ENCODE measurements at regions not wholly inside any gene's neighbourhood (a gene's known extent, or its start where the extent isn't known, plus 50 kb on each side); places are given as distances from the start of the nearest gene placed in this dataset.

DNA sequence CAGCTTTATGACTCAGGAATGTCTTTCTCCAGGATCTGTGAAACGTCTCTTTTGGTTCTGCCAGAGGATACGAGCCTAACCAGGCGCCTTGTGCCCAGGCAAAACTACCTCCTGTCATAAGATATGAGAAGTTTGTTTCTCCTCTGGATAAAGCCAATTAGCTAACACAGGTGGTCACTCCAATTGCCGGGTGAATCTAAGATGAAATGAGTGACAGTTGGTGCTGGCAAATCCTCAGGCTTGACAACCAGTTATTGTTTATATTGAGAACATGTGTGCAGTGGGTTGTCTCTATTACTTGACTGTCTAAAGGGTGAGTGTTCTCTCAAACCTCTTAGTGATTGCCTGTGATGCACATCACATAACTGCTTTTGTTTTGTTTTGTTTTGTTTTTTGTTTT is 449.1 kb downstream of the XPNPEP1 start:
- Histone ChIP-seq H3K27me3 (replicated peaks in 1 of 4; ENCODE audit: control extremely low read depth in 1 of 4, control insufficient read depth in 3 of 4, insufficient read depth in 4 of 4, low read length in 3 of 4) (no peaks in the 10 kb centered on the region), H3K36me3 (replicated peaks in 1 of 2; ENCODE audit: control extremely low read depth in 1 of 2, control insufficient read depth in 1 of 2, extremely low read depth in 1 of 2, insufficient read depth in 2 of 2, low read length in 1 of 2) (no peaks in the 10 kb centered on the region), H3K27ac (ENCODE audit: low read length in 2 of 2) (no peak overlapping the region), H3K9ac (ENCODE audit: low read length) (no peak overlapping the region), H2AFZ (ENCODE audit: insufficient read depth, low read depth, low read length, poor library complexity, severe bottlenecking) (no peak overlapping the region), H3K9me3 (ENCODE audit: control extremely low read depth in 1 of 3, control insufficient read depth in 2 of 3, insufficient read depth in 1 of 3, low read length in 2 of 3) (no peaks in the 10 kb centered on the region), H3K4me1 (ENCODE audit: control insufficient read depth in 2 of 2, insufficient read depth in 2 of 2, low read length in 2 of 2) (no peaks in the 10 kb centered on the region), H3K4me3 (ENCODE audit: control extremely low read depth in 1 of 5, extremely low read depth in 1 of 5, insufficient read depth in 1 of 5, low read depth in 2 of 5, low read length in 4 of 5) (no peak overlapping the region), H4K20me1 (ENCODE audit: control insufficient read depth, insufficient read depth, low read length, poor library complexity, severe bottlenecking) (no peaks in the 10 kb centered on the region), H3K4me2 (replicated peaks; ENCODE audit: low read depth, low read length, poor library complexity, severe bottlenecking) (no peak overlapping the region), H3K79me2 (ENCODE audit: control insufficient read depth, insufficient read depth, low read length) (no peaks in the 10 kb centered on the region)
- H3K4me1 Mint-ChIP-seq, result no peaks in the 10 kb centered on the region
- ATAC-seq (ENCODE audit: low read depth) (no peak), DNase-seq (no peak)
- intact Hi-C loops (cut with micrococcal nuclease), result no loop called here
- POLR2A ChIA-PET, result no interaction called here
- WGBS (ENCODE audit: insufficient coverage), result 78% methylated on average over 1 of the region's 4 CpGs
- H3K4me3 Mint-ChIP-seq, result no peak overlapping the region
- no peaks in the 10 kb centered on the region for H3K27me3 Mint-ChIP-seq
- H3K9me3 Mint-ChIP-seq (ENCODE audit: insufficient read depth), result peaks cover 2% of the 10 kb centered on the region
- H3K27ac Mint-ChIP-seq, result no peak overlapping the region
- TF ChIP-seq, protein P1, sequence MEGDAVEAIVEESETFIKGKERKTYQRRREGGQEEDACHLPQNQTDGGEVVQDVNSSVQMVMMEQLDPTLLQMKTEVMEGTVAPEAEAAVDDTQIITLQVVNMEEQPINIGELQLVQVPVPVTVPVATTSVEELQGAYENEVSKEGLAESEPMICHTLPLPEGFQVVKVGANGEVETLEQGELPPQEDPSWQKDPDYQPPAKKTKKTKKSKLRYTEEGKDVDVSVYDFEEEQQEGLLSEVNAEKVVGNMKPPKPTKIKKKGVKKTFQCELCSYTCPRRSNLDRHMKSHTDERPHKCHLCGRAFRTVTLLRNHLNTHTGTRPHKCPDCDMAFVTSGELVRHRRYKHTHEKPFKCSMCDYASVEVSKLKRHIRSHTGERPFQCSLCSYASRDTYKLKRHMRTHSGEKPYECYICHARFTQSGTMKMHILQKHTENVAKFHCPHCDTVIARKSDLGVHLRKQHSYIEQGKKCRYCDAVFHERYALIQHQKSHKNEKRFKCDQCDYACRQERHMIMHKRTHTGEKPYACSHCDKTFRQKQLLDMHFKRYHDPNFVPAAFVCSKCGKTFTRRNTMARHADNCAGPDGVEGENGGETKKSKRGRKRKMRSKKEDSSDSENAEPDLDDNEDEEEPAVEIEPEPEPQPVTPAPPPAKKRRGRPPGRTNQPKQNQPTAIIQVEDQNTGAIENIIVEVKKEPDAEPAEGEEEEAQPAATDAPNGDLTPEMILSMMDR (IDR thresholded peaks at IDR 0.05), result no peak
- no peak for TF ChIP-seq EZH2 (IDR thresholded peaks at IDR 0.05; ENCODE audit: borderline replicate concordance, insufficient read depth, low read depth, low read length, poor library complexity, severe bottlenecking)
- CTCF ChIA-PET, result no interaction called here

- DNase-seq (no peak), ATAC-seq (ENCODE audit: low read depth) (no peak)
- H3K9me3 Mint-ChIP-seq (ENCODE audit: insufficient read depth), result peaks cover 2% of the 10 kb centered on the region
- H3K4me3 Mint-ChIP-seq, result no peak overlapping the region
- ChIA-PET POLR2A (no interaction called here), CTCF (no interaction called here)
- Histone ChIP-seq H3K9me3 (ENCODE audit: control extremely low read depth in 1 of 3, control insufficient read depth in 2 of 3, insufficient read depth in 1 of 3, low read length in 2 of 3) (no peaks in the 10 kb centered on the region), H3K36me3 (replicated peaks in 1 of 2; ENCODE audit: control extremely low read depth in 1 of 2, control insufficient read depth in 1 of 2, extremely low read depth in 1 of 2, insufficient read depth in 2 of 2, low read length in 1 of 2) (no peaks in the 10 kb centered on the region), H3K27me3 (replicated peaks in 1 of 4; ENCODE audit: control extremely low read depth in 1 of 4, control insufficient read depth in 3 of 4, insufficient read depth in 4 of 4, low read length in 3 of 4) (no peaks in the 10 kb centered on the region), H3K4me1 (ENCODE audit: control insufficient read depth in 2 of 2, insufficient read depth in 2 of 2, low read length in 2 of 2) (no peaks in the 10 kb centered on the region), H3K4me2 (replicated peaks; ENCODE audit: low read depth, low read length, poor library complexity, severe bottlenecking) (no peak overlapping the region), H3K9ac (ENCODE audit: low read length) (no peak overlapping the region), H4K20me1 (ENCODE audit: control insufficient read depth, insufficient read depth, low read length, poor library complexity, severe bottlenecking) (no peaks in the 10 kb centered on the region), H3K4me3 (ENCODE audit: control extremely low read depth in 1 of 5, extremely low read depth in 1 of 5, insufficient read depth in 1 of 5, low read depth in 2 of 5, low read length in 4 of 5) (no peak overlapping the region), H3K27ac (ENCODE audit: low read length in 2 of 2) (no peak overlapping the region), H3K79me2 (ENCODE audit: control insufficient read depth, insufficient read depth, low read length) (no peaks in the 10 kb centered on the region), H2AFZ (ENCODE audit: insufficient read depth, low read depth, low read length, poor library complexity, severe bottlenecking) (no peak overlapping the region)
- TF ChIP-seq, protein P1 (IDR thresholded peaks at IDR 0.05), result no peak
- TF ChIP-seq EZH2 (IDR thresholded peaks at IDR 0.05; ENCODE audit: borderline replicate concordance, insufficient read depth, low read depth, low read length, poor library complexity, severe bottlenecking), result no peak
- intact Hi-C loops (cut with micrococcal nuclease), result no loop called here
- H3K27ac Mint-ChIP-seq, result no peak overlapping the region
- peaks cover 4% of the 10 kb centered on the region for H3K27me3 Mint-ChIP-seq
- H3K4me1 Mint-ChIP-seq, result no peaks in the 10 kb centered on the region
- WGBS (ENCODE audit: insufficient coverage), result no CpG with 5 or more reads among the region's 2 CpGs
Observed at GRCh38 chr10:109467551-109467950, 455.8 kb downstream of the XPNPEP1 start.

All from B cell (primary cell).